Coronary artery (tissue), 2 donors: ENCODE measurements at regions not wholly inside any gene's neighbourhood (a gene's known extent, or its start where the extent isn't known, plus 50 kb on each side); places are given as distances from the start of the nearest gene placed in this dataset.

Experiments
- DNase-seq: peaks from one replicate; pipeline ENCODE4 v3.0.0-alpha.2; 2017; ENCODE audit warnings: low spot score
- H3K27ac ChIP-seq, 2 donors: fragments of 200-600 bp; sonication (generic); one replicate each; pipeline ENCODE4 v1.5.1; 2016 to 2019
- H3K4me3 ChIP-seq: fragments of 200-600 bp; sonication (generic); 2 replicates; pipeline ENCODE4 v1.5.1; 2016; ENCODE audit warnings: mild to moderate bottlenecking, moderate library complexity
- CTCF ChIP-seq: fragments of 200-600 bp; sonication (generic); IDR thresholded peaks from one replicate; pipeline ENCODE4 v1.5.1; 2019; ENCODE audit warnings: antibody characterized with exemption

GRCh38 chr4:187415231-187415630, 580.3 kb upstream of the ZFP42 start:
- no peak overlapping the region for H3K27ac ChIP-seq
- DNase-seq, result no peak
- no peak for TF ChIP-seq CTCF
- H3K4me3 ChIP-seq, result no peak overlapping the region

- Histone ChIP-seq H3K27ac (no peak overlapping the region), H3K4me3 (no peak overlapping the region)
- no peak for TF ChIP-seq CTCF
- no peak for DNase-seq
Measured at GRCh38 chr4:187416216-187416615, 579.4 kb upstream of the ZFP42 start.

- no peak for TF ChIP-seq CTCF
- H3K4me3 ChIP-seq, result no peak overlapping the region
- H3K27ac ChIP-seq, result no peak overlapping the region
- no peak for DNase-seq
Measured at GRCh38 chr4:187417721-187418120, 577.9 kb upstream of the ZFP42 start.

GRCh38 chr4:187422655-187423054, 572.9 kb upstream of the ZFP42 start:
- TF ChIP-seq CTCF, result no peak
- DNase-seq, result no peak
- Histone ChIP-seq H3K27ac (no peak overlapping the region), H3K4me3 (no peak overlapping the region)

GRCh38 chr4:187424636-187425035, 570.9 kb upstream of the ZFP42 start:
- TF ChIP-seq CTCF, result no peak
- Histone ChIP-seq H3K4me3 (no peak overlapping the region), H3K27ac (no peak overlapping the region)
- no peak for DNase-seq

- DNase-seq, result no peak
- Histone ChIP-seq H3K4me3 (no peak overlapping the region), H3K27ac (no peak overlapping the region)
- no peak for TF ChIP-seq CTCF
Measured at GRCh38 chr4:187426511-187426910, 569.1 kb upstream of the ZFP42 start.

- Histone ChIP-seq H3K4me3 (no peak overlapping the region), H3K27ac (no peak overlapping the region)
- DNase-seq, result no peak
- TF ChIP-seq CTCF, result no peak
Measured at GRCh38 chr4:187432310-187432709, 563.3 kb upstream of the ZFP42 start.
